Sigmoid colon (tissue), 6 donors: ENCODE measurements at regions not wholly inside any gene's neighbourhood (a gene's known extent, or its start where the extent isn't known, plus 50 kb on each side); places are given as distances from the start of the nearest gene placed in this dataset.

Source experiments
- DNase-seq: peaks from one replicate; pipeline ENCODE4 v3.0.0-alpha.2; 2019
- H3K27ac ChIP-seq, 4 donors: fragments of 200-600 bp; sonication (generic); one replicate each; pipeline ENCODE4 v1.5.1; 2016 to 2019; ENCODE audit warnings: mild to moderate bottlenecking in 1 of 4
- H3K27me3 ChIP-seq, 3 donors: fragments of 200-600 bp; sonication (generic); one replicate each; pipeline ENCODE4 v1.5.1; 2019; ENCODE audit warnings: mild to moderate bottlenecking in 1 of 3
- H3K36me3 ChIP-seq, 4 donors: fragments of 200-600 bp; sonication (generic); one replicate each; pipeline ENCODE4 v1.5.1; 2016 to 2019
- H3K4me1 ChIP-seq, 4 donors: fragments of 200-600 bp; sonication (generic); one replicate each; pipeline ENCODE4 v1.5.1; 2017 to 2019
- H3K4me3 ChIP-seq, 4 donors: fragments of 200-600 bp; sonication (generic); one replicate each; pipeline ENCODE4 v1.5.1; 2017 to 2019; ENCODE audit warnings: mild to moderate bottlenecking in 2 of 4, moderate library complexity in 1 of 4
- H3K9me3 ChIP-seq, 4 donors: fragments of 200-600 bp in 3 of 4; sonication (generic) in 3 of 4; one replicate each; pipeline versions ENCODE4 v1.5.1 to v1.6.1; 2013 to 2019
- EP300 ChIP-seq, 4 donors: sonication (generic); formaldehyde crosslinking; IDR thresholded peaks; one replicate each; pipeline ENCODE4 v1.6.1; 2017; ENCODE audit warnings: antibody characterized with exemption in 4 of 4
- POLR2A ChIP-seq, 2 donors: fragments of 450-650 bp; IDR thresholded peaks; one replicate each; pipeline ENCODE4 v1.6.1; 2016; ENCODE audit warnings: antibody characterized with exemption in 2 of 2, mild to moderate bottlenecking in 2 of 2, moderate library complexity in 2 of 2
- POLR2AphosphoS5 ChIP-seq, 4 donors: sonication (generic); formaldehyde crosslinking; IDR thresholded peaks; one replicate each; pipeline ENCODE4 v1.6.1; 2017; ENCODE audit warnings: antibody characterized with exemption in 4 of 4
- WGBS, 2 donors: extraction: QIAGEN DNeasy Blood & Tissue Kit; methylation state at CpG; one replicate each; pipeline ENCODE4 v1.1.7; 2013; 5-methylcytosine and 5-hydroxymethylcytosine counted together
- intact Hi-C: fragments of 100-400 bp; cut with DNase I; formaldehyde crosslinking; loops from one replicate; pipeline ENCODE4 v1.15.1; 2023
- TF ChIP-seq, protein P1 (sequence below), 4 experiments: fragments of 450-650 bp in 3 of 4; fragments of 200-600 bp in 1 of 4; IDR thresholded peaks; one replicate each; pipeline ENCODE4 v1.5.1; 2016 to 2019; ENCODE audit warnings: antibody characterized with exemption in 4 of 4, mild to moderate bottlenecking in 3 of 4, moderate library complexity in 2 of 4
- donor health status: healthy with polysubstance abuse.
- donor health status: healthy.

- DNase-seq, result no peak
- H3K36me3 ChIP-seq, result no peaks in the 10 kb centered on the region
- H3K4me1 ChIP-seq, result peaks cover 0 to 16% (median 13%) of the 10 kb centered on the region in 4 donors
- H3K4me3 ChIP-seq, result peak overlapping the region in 2 of 4 donors; percentile 4 to 8
- 17 to 29% methylated on average over 9 of the region's 9 CpGs for WGBS, 2 donors
- H3K27ac ChIP-seq, result no peak overlapping the region
- no peaks in the 10 kb centered on the region for H3K9me3 ChIP-seq
- peaks cover 8 to 78% (median 29%) of the 10 kb centered on the region in 3 donors for H3K27me3 ChIP-seq
- intact Hi-C loops, result loop anchor here (2.0 to 5.0 kb wide), 2 partner anchors 317 to 533 kb away; no protein-coding TSS in a partner anchor
- TF ChIP-seq POLR2AphosphoS5 (IDR thresholded peaks at IDR 0.05), result no peak
- TF ChIP-seq, protein P1, sequence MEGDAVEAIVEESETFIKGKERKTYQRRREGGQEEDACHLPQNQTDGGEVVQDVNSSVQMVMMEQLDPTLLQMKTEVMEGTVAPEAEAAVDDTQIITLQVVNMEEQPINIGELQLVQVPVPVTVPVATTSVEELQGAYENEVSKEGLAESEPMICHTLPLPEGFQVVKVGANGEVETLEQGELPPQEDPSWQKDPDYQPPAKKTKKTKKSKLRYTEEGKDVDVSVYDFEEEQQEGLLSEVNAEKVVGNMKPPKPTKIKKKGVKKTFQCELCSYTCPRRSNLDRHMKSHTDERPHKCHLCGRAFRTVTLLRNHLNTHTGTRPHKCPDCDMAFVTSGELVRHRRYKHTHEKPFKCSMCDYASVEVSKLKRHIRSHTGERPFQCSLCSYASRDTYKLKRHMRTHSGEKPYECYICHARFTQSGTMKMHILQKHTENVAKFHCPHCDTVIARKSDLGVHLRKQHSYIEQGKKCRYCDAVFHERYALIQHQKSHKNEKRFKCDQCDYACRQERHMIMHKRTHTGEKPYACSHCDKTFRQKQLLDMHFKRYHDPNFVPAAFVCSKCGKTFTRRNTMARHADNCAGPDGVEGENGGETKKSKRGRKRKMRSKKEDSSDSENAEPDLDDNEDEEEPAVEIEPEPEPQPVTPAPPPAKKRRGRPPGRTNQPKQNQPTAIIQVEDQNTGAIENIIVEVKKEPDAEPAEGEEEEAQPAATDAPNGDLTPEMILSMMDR (IDR thresholded peaks at IDR 0.05), result peak in 1 of 4 experiments; percentile 8
Observed at GRCh38 chr20:59403962-59404314, 103.5 kb downstream of the EDN3 start.

- Histone ChIP-seq H3K4me3 (no peak overlapping the region), H3K4me1 (peaks cover 0 to 16% (median 13%) of the 10 kb centered on the region in 4 donors), H3K27me3 (peaks cover 8 to 70% (median 29%) of the 10 kb centered on the region in 3 donors), H3K36me3 (no peaks in the 10 kb centered on the region), H3K27ac (no peak overlapping the region), H3K9me3 (no peaks in the 10 kb centered on the region)
- intact Hi-C loops, result loop anchor here (5.0 kb wide), 1 partner anchor 317 kb away; no protein-coding TSS in a partner anchor
- TF ChIP-seq POLR2AphosphoS5 (IDR thresholded peaks at IDR 0.05) (no peak), EP300 (IDR thresholded peaks at IDR 0.05) (no peak), POLR2A (IDR thresholded peaks at IDR 0.05) (no peak)
- TF ChIP-seq, protein P1 (IDR thresholded peaks at IDR 0.05), result no peak
- 60 to 68% methylated on average over 12 of the region's 12 CpGs for WGBS, 2 donors
- no peak for DNase-seq
Observed at GRCh38 chr20:59404749-59405148, 104.3 kb downstream of the EDN3 start.

DNA sequence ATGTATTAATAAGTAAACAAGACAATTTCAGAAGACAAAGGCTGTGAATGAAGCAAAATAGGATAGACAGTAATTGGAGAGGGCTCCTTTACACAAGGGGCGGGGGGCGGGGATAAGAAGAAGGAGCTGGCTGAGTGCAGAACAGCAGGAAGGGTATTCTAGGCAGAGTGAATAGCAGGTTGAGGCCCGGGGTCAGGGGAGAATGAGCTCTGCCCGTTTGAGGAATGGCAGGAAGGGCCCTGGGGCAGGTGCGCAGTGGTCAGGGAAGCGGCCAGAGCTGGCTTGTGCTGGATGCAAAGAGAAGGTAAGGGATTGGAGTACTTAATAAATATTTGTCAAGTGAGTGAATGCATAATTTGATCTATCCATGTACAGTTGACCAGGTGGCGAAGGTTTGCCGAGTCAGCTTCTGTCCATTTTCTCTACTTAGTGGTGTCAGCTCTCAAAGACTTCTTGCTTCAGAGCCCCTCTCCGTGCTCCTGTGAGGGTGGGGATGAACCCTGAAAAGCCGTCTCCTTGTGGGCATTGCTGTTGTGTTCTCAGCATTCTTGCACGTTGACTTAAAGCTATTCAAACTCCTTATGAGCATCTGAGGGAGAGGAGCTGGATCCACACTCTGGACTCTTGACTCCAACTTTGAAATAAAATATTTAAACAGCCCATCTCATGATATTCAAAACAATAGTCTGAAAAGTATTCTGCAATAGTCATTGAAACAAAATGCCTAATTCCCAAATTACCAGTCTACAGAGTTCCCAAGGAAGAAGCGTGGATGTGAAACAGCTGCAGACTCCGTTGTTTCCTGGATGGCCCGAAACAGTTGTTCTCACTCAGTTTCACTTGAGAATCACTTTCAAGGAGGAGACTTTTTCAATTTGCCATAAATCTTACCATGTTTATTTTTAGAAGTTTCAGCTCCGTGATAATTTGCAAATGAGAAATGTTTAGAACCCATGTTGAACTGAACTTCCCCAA lies 105.1 kb downstream of the EDN3 start:
- DNase-seq, result peak; percentile 32
- 69 to 75% methylated on average over 15 of the region's 15 CpGs for WGBS, 2 donors
- no peak overlapping the region for H3K27ac ChIP-seq
- no peaks in the 10 kb centered on the region for H3K9me3 ChIP-seq
- intact Hi-C loops, result no loop called here
- H3K4me1 ChIP-seq, result peaks cover 0 to 16% (median 13%) of the 10 kb centered on the region in 4 donors
- no peak overlapping the region for H3K4me3 ChIP-seq
- H3K36me3 ChIP-seq, result no peaks in the 10 kb centered on the region
- TF ChIP-seq POLR2AphosphoS5 (IDR thresholded peaks at IDR 0.05) (no peak), EP300 (IDR thresholded peaks at IDR 0.05) (no peak), POLR2A (IDR thresholded peaks at IDR 0.05) (no peak)
- TF ChIP-seq, protein P1 (IDR thresholded peaks at IDR 0.05), result no peak
- peaks cover 8 to 63% (median 29%) of the 10 kb centered on the region in 3 donors for H3K27me3 ChIP-seq

DNA sequence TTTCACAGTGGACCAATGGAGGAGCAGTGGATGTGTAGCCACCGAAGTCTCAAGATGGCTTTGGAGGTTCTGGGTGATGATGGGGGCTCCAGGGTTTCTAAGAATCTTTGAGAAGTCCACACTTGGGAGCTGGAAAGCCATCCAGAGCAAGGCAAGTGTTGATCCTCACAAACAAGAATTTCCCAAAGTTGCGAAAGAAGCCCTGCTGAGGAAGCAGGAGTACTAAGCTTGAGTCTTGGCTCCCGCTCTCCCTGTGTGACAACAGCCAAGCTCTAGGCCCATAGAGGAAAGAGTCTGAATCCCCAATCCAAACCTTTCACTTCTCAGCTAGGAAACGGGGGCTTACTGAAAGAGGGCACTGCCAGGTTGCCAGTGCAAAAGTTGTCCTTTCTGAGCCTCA lies 106.0 kb downstream of the EDN3 start:
- intact Hi-C loops, result no loop called here
- TF ChIP-seq, protein P1 (IDR thresholded peaks at IDR 0.05), result no peak
- no peak for TF ChIP-seq POLR2AphosphoS5 (IDR thresholded peaks at IDR 0.05)
- TF ChIP-seq EP300 (IDR thresholded peaks at IDR 0.05), result no peak
- TF ChIP-seq POLR2A (IDR thresholded peaks at IDR 0.05), result no peak
- DNase-seq, result peak; percentile 46
- peaks cover 0 to 16% (median 13%) of the 10 kb centered on the region in 4 donors for H3K4me1 ChIP-seq
- peaks cover 8 to 54% (median 29%) of the 10 kb centered on the region in 3 donors for H3K27me3 ChIP-seq
- 88 to 89% methylated on average over 4 of the region's 4 CpGs for WGBS, 2 donors
- no peak overlapping the region for H3K4me3 ChIP-seq
- no peaks in the 10 kb centered on the region for H3K9me3 ChIP-seq
- no peak overlapping the region for H3K27ac ChIP-seq
- H3K36me3 ChIP-seq, result no peaks in the 10 kb centered on the region
